Upper lobe of left lung (tissue), 6 donors: ENCODE measurements at regions not wholly inside any gene's neighbourhood (a gene's known extent, or its start where the extent isn't known, plus 50 kb on each side); places are given as distances from the start of the nearest gene placed in this dataset.
A peak's percentile ranks its signal among the peaks of the same experiment; 100 is the strongest.

Source experiments
- ATAC-seq, 2 donors: fragments of 200-7000 bp; cut with Tn5 transposase; one replicate each; pipeline ENCODE4 v1.9.1; 2022; ENCODE audit warnings: mild to moderate bottlenecking in 2 of 2, moderate library complexity in 2 of 2; ENCODE audit not compliant: low FRiP score in 2 of 2
- DNase-seq, 2 donors: peaks; one replicate each; pipeline ENCODE4 v3.0.0-alpha.2; 2019 to 2020
- H3K27ac ChIP-seq, 4 donors: fragments of 200-600 bp; sonication (generic); one replicate each; pipeline ENCODE4 v1.5.1; 2016 to 2019
- H3K27me3 ChIP-seq, 4 donors: fragments of 200-600 bp; sonication (generic); one replicate each; pipeline ENCODE4 v1.5.1; 2017 to 2019
- H3K36me3 ChIP-seq, 4 donors: fragments of 200-600 bp; sonication (generic); one replicate each; pipeline ENCODE4 v1.5.1; 2016 to 2019
- H3K4me1 ChIP-seq, 4 donors: fragments of 200-600 bp; sonication (generic); one replicate each; pipeline ENCODE4 v1.5.1; 2018 to 2019
- H3K4me3 ChIP-seq, 4 donors: fragments of 200-600 bp; sonication (generic); one replicate each; pipeline ENCODE4 v1.5.1; 2017 to 2019; ENCODE audit warnings: mild to moderate bottlenecking in 2 of 4, moderate library complexity in 1 of 4
- H3K9me3 ChIP-seq, 4 donors: fragments of 200-600 bp; sonication (generic); one replicate each; pipeline ENCODE4 v1.5.1; 2018 to 2019
- EP300 ChIP-seq, 4 donors: sonication (generic); formaldehyde crosslinking; IDR thresholded peaks; one replicate each; pipeline ENCODE4 v1.5.1; 2017; ENCODE audit warnings: antibody characterized with exemption in 4 of 4, control low read depth in 2 of 4
- POLR2A ChIP-seq, 4 donors: fragments of 450-650 bp; IDR thresholded peaks; one replicate each; pipeline ENCODE4 v1.5.1; 2016 to 2017; ENCODE audit warnings: antibody characterized with exemption in 4 of 4, mild to moderate bottlenecking in 2 of 4
- POLR2AphosphoS5 ChIP-seq, 2 donors: sonication (generic); formaldehyde crosslinking; IDR thresholded peaks; one replicate each; pipeline ENCODE4 v1.5.1; 2017; ENCODE audit warnings: antibody characterized with exemption in 2 of 2
- WGBS, 2 donors: methylation state at CpG; one replicate each; pipeline ENCODE4 v1.1.5; 2017 to 2018; 5-methylcytosine and 5-hydroxymethylcytosine counted together
- TF ChIP-seq, protein P1 (sequence below), 6 experiments: fragments of 450-650 bp in 4 of 6; fragments of 200-600 bp in 2 of 6; sonication (generic) in 2 of 6; IDR thresholded peaks; one replicate each; pipeline ENCODE4 v1.5.1; 2016 to 2019; ENCODE audit warnings: antibody characterized with exemption in 6 of 6
- donor health status: DM: no; HTN: no; CAD: no; lungs with moderate emphysema.
- donor health status: DM: no; HTN: yes; CAD: no; lungs with severe emphysema.

DNA sequence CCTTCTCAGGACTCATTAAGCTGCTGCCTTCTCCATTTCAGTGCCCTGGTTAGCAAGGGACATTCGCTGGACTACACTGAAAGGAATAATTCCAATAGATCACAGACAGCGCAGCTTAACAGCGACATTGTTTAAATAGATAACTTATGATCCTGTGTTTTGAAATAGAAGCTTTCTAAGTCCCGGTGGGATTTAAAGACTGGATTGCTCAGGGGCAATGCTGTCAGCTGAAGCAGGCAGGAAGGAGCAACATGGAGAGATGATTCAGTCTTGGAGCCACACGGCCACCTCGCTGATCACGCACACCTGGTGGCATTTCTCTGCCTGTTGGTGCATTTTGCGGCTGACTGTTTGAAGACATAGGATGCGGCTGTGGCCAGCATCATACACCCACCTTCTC, 292.0 kb downstream of the FOXL1 start:
- no peaks in the 10 kb centered on the region for H3K36me3 ChIP-seq
- no peak for TF ChIP-seq POLR2AphosphoS5 (IDR thresholded peaks at IDR 0.05)
- TF ChIP-seq POLR2A (IDR thresholded peaks at IDR 0.05): no peak
- no peak for TF ChIP-seq EP300 (IDR thresholded peaks at IDR 0.05)
- TF ChIP-seq, protein P1, sequence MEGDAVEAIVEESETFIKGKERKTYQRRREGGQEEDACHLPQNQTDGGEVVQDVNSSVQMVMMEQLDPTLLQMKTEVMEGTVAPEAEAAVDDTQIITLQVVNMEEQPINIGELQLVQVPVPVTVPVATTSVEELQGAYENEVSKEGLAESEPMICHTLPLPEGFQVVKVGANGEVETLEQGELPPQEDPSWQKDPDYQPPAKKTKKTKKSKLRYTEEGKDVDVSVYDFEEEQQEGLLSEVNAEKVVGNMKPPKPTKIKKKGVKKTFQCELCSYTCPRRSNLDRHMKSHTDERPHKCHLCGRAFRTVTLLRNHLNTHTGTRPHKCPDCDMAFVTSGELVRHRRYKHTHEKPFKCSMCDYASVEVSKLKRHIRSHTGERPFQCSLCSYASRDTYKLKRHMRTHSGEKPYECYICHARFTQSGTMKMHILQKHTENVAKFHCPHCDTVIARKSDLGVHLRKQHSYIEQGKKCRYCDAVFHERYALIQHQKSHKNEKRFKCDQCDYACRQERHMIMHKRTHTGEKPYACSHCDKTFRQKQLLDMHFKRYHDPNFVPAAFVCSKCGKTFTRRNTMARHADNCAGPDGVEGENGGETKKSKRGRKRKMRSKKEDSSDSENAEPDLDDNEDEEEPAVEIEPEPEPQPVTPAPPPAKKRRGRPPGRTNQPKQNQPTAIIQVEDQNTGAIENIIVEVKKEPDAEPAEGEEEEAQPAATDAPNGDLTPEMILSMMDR (IDR thresholded peaks at IDR 0.05): no peak
- no peak for ATAC-seq
- WGBS, 2 donors: 82 to 87% methylated on average over 8 to 9 of the region's 9 CpGs
- H3K27me3 ChIP-seq: no peaks in the 10 kb centered on the region
- no peak overlapping the region for H3K4me3 ChIP-seq
- no peak for DNase-seq
- peaks cover 0 to 5% (median 0%) of the 10 kb centered on the region in 4 donors for H3K9me3 ChIP-seq
- H3K27ac ChIP-seq: no peak overlapping the region
- no peaks in the 10 kb centered on the region for H3K4me1 ChIP-seq

DNA sequence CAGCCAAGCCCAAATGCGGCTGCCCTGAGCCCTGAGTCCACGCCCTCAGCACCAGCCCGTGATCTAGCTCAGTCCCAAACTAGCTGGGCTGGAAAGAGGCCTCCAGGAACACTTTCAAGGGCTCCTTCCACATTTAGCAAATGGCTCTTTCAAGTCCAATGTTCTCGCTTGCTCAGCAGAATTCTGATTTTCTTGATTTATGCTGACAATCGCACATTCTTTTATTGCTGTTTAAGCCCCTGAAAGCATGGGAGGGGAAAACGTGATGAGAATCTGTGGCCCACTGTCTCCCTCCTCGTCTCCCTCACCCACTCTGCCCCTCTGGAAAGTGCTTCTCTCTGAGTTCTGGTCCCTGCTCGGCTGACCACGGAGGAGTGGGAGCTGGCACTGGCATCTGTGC, 293.8 kb downstream of the FOXL1 start:
- no peak for TF ChIP-seq POLR2AphosphoS5 (IDR thresholded peaks at IDR 0.05)
- TF ChIP-seq, protein P1 (IDR thresholded peaks at IDR 0.05): no peak
- no peak for TF ChIP-seq EP300 (IDR thresholded peaks at IDR 0.05)
- TF ChIP-seq POLR2A (IDR thresholded peaks at IDR 0.05): no peak
- Histone ChIP-seq H3K27ac (no peak overlapping the region), H3K4me3 (no peak overlapping the region), H3K27me3 (no peaks in the 10 kb centered on the region), H3K9me3 (peaks cover 0 to 5% (median 0%) of the 10 kb centered on the region in 4 donors), H3K36me3 (no peaks in the 10 kb centered on the region), H3K4me1 (no peaks in the 10 kb centered on the region)
- ATAC-seq: no peak
- DNase-seq: no peak
- WGBS, 2 donors: 76% methylated on average over 9 of the region's 9 CpGs

DNA sequence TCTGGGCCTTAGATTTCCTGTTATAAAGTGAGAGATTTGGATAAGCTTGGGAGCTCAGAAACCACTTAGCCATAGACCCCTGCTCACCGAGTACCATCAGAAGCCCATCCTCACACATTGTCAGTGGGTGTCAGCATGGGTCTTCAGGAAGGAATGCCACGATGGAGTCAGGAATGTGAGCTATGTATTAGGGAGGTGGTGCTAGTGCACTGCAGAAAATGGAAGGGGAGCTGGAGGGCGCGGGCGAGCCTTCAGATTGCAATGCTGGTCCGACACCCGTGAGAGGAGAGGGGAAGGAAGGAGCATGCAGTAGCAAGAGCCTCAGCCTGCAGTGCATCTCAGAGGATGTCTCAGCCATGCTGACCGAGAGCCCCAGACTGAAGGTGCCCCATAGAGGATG, 294.5 kb downstream of the FOXL1 start:
- H3K4me3 ChIP-seq: no peak overlapping the region
- H3K4me1 ChIP-seq: no peaks in the 10 kb centered on the region
- ATAC-seq (no peak), DNase-seq (no peak)
- H3K27me3 ChIP-seq: no peaks in the 10 kb centered on the region
- TF ChIP-seq, protein P1 (IDR thresholded peaks at IDR 0.05): no peak
- TF ChIP-seq POLR2AphosphoS5 (IDR thresholded peaks at IDR 0.05) (no peak), POLR2A (IDR thresholded peaks at IDR 0.05) (no peak), EP300 (IDR thresholded peaks at IDR 0.05) (no peak)
- WGBS, 2 donors: 89 to 94% methylated on average over 7 to 8 of the region's 8 CpGs
- no peaks in the 10 kb centered on the region for H3K36me3 ChIP-seq
- peaks cover 0 to 5% (median 0%) of the 10 kb centered on the region in 4 donors for H3K9me3 ChIP-seq
- H3K27ac ChIP-seq: no peak overlapping the region

DNA sequence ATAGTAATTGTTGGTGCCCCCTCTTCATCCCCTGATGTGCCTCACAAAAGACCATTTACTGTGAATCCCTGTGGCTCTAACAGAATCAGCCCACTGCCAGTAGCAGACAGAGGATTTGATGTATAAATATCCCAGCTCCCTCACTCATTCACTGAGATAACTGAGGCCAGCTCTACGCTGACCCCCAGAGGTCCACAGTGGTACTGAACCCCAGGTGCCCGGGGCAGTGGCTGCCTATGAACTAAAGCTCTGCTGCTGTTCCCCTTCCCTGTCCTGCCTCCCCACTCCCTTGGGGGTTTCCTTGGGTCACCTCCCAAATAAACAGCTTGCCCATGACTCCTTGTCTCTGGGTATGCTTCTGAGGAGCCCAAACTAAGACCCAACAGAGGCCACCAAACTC, 295.8 kb downstream of the FOXL1 start:
- no peak for DNase-seq
- no peak overlapping the region for H3K27ac ChIP-seq
- H3K4me3 ChIP-seq: no peak overlapping the region
- WGBS, 2 donors: 54 to 67% methylated on average over 2 of the region's 2 CpGs
- H3K4me1 ChIP-seq: no peaks in the 10 kb centered on the region
- no peak for TF ChIP-seq EP300 (IDR thresholded peaks at IDR 0.05)
- TF ChIP-seq, protein P1 (IDR thresholded peaks at IDR 0.05): peak in 3 of 6 experiments; percentile 24 to 48 (median 34)
- H3K9me3 ChIP-seq: peaks cover 0 to 5% (median 0%) of the 10 kb centered on the region in 4 donors
- no peaks in the 10 kb centered on the region for H3K36me3 ChIP-seq
- ATAC-seq: no peak
- H3K27me3 ChIP-seq: peaks cover 0 to 5% (median 0%) of the 10 kb centered on the region in 4 donors

DNA sequence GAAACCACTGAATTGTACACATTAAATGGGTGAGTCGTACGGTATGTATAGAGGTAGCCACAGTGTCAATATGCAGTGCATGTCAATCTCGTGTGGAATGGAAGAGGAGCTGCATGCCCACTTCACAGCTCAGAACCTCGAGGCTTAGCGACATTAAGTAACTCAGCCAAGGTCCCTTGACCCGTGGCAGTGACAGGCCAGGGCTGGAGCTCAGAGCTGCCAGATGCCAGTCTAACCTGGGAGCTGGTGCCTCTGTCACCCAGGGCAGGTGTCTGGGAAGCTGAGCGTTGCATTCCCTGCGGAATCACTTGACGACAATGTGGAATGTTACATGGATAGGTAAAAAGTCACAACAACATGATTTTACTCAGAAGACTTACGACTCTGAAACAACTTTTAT, 298.1 kb downstream of the FOXL1 start:
- no peak for ATAC-seq
- no peak for TF ChIP-seq POLR2A (IDR thresholded peaks at IDR 0.05)
- TF ChIP-seq, protein P1 (IDR thresholded peaks at IDR 0.05): no peak
- TF ChIP-seq POLR2AphosphoS5 (IDR thresholded peaks at IDR 0.05): no peak
- TF ChIP-seq EP300 (IDR thresholded peaks at IDR 0.05): no peak
- H3K27me3 ChIP-seq: peaks cover 0 to 5% (median 0%) of the 10 kb centered on the region in 4 donors
- no peak overlapping the region for H3K4me3 ChIP-seq
- no peak overlapping the region for H3K27ac ChIP-seq
- no peaks in the 10 kb centered on the region for H3K4me1 ChIP-seq
- WGBS, 2 donors: 80 to 90% methylated on average over 8 to 10 of the region's 10 CpGs
- no peaks in the 10 kb centered on the region for H3K36me3 ChIP-seq
- H3K9me3 ChIP-seq: peaks cover 0 to 5% (median 0%) of the 10 kb centered on the region in 4 donors
- DNase-seq: no peak
